ENCODE measurements at regions not wholly inside any gene's neighbourhood (a gene's known extent, or its start where the extent isn't known, plus 50 kb on each side); places are given as distances from the start of the nearest gene placed in this dataset.

- no peak overlapping the region for H3K27ac Mint-ChIP-seq (ENCODE audit: unreplicated experiment)
- no peak overlapping the region for H3K4me3 Mint-ChIP-seq (ENCODE audit: low read depth, unreplicated experiment)
- no TSS peak for BruUV-seq (replicated peaks)
- no peaks in the 10 kb centered on the region for H3K9me3 Mint-ChIP-seq (ENCODE audit: low read depth, unreplicated experiment)
- intact Hi-C loops (cut with micrococcal nuclease; ENCODE audit: unreplicated experiment), result loop anchor here (1.0 to 10.0 kb wide), 5 partner anchors 218 to 948 kb away; partner anchors contain the start of gene ETV1
- H3K36me3 Mint-ChIP-seq (ENCODE audit: insufficient read depth, unreplicated experiment), result no peaks in the 10 kb centered on the region
- peaks cover 10% of the 10 kb centered on the region for H3K4me1 Mint-ChIP-seq (ENCODE audit: low read depth, unreplicated experiment)
- H3K27me3 Mint-ChIP-seq (ENCODE audit: unreplicated experiment), result no peaks in the 10 kb centered on the region
- CTCF ChIA-PET, result interaction anchor here (0.5 to 2.1 kb wide), 11 partner anchors 16 to 462 kb away, joined by 3 to 26 read pairs (median 5); no protein-coding TSS in a partner anchor
- peak; percentile 41 for DNase-seq
- peak; percentile 46 for TF ChIP-seq CTCF (IDR thresholded peaks at IDR 0.05; ENCODE audit: unreplicated experiment)
These were observed 246.7 kb downstream of the ETV1 start for GRCh38 chr7:13742811-13743210.

- intact Hi-C loops (cut with micrococcal nuclease; ENCODE audit: unreplicated experiment), result loop anchor here (1.0 to 10.0 kb wide), 3 partner anchors 242 to 948 kb away; partner anchors contain the start of gene ETV1
- CTCF ChIA-PET, result interaction anchor here (0.5 to 2.1 kb wide), 10 partner anchors 16 to 462 kb away, joined by 3 to 26 read pairs (median 6); no protein-coding TSS in a partner anchor
- Mint-ChIP-seq H3K4me3 (ENCODE audit: low read depth, unreplicated experiment) (no peak overlapping the region), H3K9me3 (ENCODE audit: low read depth, unreplicated experiment) (no peaks in the 10 kb centered on the region), H3K27ac (ENCODE audit: unreplicated experiment) (no peak overlapping the region), H3K4me1 (ENCODE audit: low read depth, unreplicated experiment) (peaks cover 10% of the 10 kb centered on the region), H3K27me3 (ENCODE audit: unreplicated experiment) (no peaks in the 10 kb centered on the region), H3K36me3 (ENCODE audit: insufficient read depth, unreplicated experiment) (no peaks in the 10 kb centered on the region)
- DNase-seq, result no peak
- BruUV-seq (replicated peaks), result no TSS peak
- TF ChIP-seq CTCF (IDR thresholded peaks at IDR 0.05; ENCODE audit: unreplicated experiment), result no peak
These were observed 246.2 kb downstream of the ETV1 start for GRCh38 chr7:13743226-13743625.

- no peak overlapping the region for H3K4me3 Mint-ChIP-seq (ENCODE audit: low read depth, unreplicated experiment)
- DNase-seq, result no peak
- CTCF ChIA-PET, result no interaction called here
- H3K27ac Mint-ChIP-seq (ENCODE audit: unreplicated experiment), result no peak overlapping the region
- no peaks in the 10 kb centered on the region for H3K9me3 Mint-ChIP-seq (ENCODE audit: low read depth, unreplicated experiment)
- no peak for TF ChIP-seq CTCF (IDR thresholded peaks at IDR 0.05; ENCODE audit: unreplicated experiment)
- intact Hi-C loops (cut with micrococcal nuclease; ENCODE audit: unreplicated experiment), result loop anchor here (10.0 kb wide), 2 partner anchors 239 to 709 kb away; partner anchors contain the start of gene ETV1
- no TSS peak for BruUV-seq (replicated peaks)
- H3K4me1 Mint-ChIP-seq (ENCODE audit: low read depth, unreplicated experiment), result peaks cover 10% of the 10 kb centered on the region
- H3K36me3 Mint-ChIP-seq (ENCODE audit: insufficient read depth, unreplicated experiment), result no peaks in the 10 kb centered on the region
- H3K27me3 Mint-ChIP-seq (ENCODE audit: unreplicated experiment), result no peaks in the 10 kb centered on the region
These were observed 243.9 kb downstream of the ETV1 start for GRCh38 chr7:13745530-13745929.

- intact Hi-C loops (cut with micrococcal nuclease; ENCODE audit: unreplicated experiment), result loop anchor here (10.0 kb wide), 2 partner anchors 236 to 706 kb away; partner anchors contain the start of gene ETV1
These were observed 240.5 kb downstream of the ETV1 start for GRCh38 chr7:13748998-13749397.

More at GRCh38 chr7:13748998-13749397, 240.5 kb downstream of the ETV1 start:
- Mint-ChIP-seq H3K27ac (ENCODE audit: unreplicated experiment) (no peak overlapping the region), H3K4me1 (ENCODE audit: low read depth, unreplicated experiment) (no peaks in the 10 kb centered on the region), H3K27me3 (ENCODE audit: unreplicated experiment) (no peaks in the 10 kb centered on the region), H3K4me3 (ENCODE audit: low read depth, unreplicated experiment) (no peak overlapping the region), H3K9me3 (ENCODE audit: low read depth, unreplicated experiment) (no peaks in the 10 kb centered on the region), H3K36me3 (ENCODE audit: insufficient read depth, unreplicated experiment) (no peaks in the 10 kb centered on the region)
- no TSS peak for BruUV-seq (replicated peaks)
- DNase-seq, result no peak
- no peak for TF ChIP-seq CTCF (IDR thresholded peaks at IDR 0.05; ENCODE audit: unreplicated experiment)
- CTCF ChIA-PET, result interaction anchor here (0.5 kb wide), 1 partner anchor 1104 kb away, joined by 5 read pairs; no protein-coding TSS in a partner anchor
